ENCODE measurements at regions not wholly inside any gene's neighbourhood (a gene's known extent, or its start where the extent isn't known, plus 50 kb on each side); places are given as distances from the start of the nearest gene placed in this dataset.

- BruUV-seq (replicated peaks), result no TSS peak
- DNase-seq (no peak), ATAC-seq (ENCODE audit: low read depth) (no peak)
- no CpG with 5 or more reads among the region's 3 CpGs for WGBS, 2 experiments (ENCODE audit: extremely low coverage in 2 of 2, insufficient read length in 1 of 2)
- H4K5ac ChIP-seq (ENCODE audit: low read depth, low read length), result no peak overlapping the region
- no peak overlapping the region for H3K9ac ChIP-seq (ENCODE audit: low read depth, low read length)
- no peaks in the 10 kb centered on the region for H3K4me1 ChIP-seq (ENCODE audit: control insufficient read depth, insufficient read depth, low read length)
- no peak overlapping the region for H4K91ac ChIP-seq (ENCODE audit: insufficient read depth, low read depth, low read length)
- no peak overlapping the region; the same call in 1 of the 2 replicates for H2BK120ac ChIP-seq (ENCODE audit: low read depth, low read length)
- H3K27ac ChIP-seq (ENCODE audit: insufficient read depth, low read length), result no peak overlapping the region
- H3K4me2 ChIP-seq (ENCODE audit: low read depth, low read length), result no peak overlapping the region
- TF ChIP-seq CEBPB (IDR thresholded peaks at IDR 0.05; ENCODE audit: low read depth, low read length) (no peak), BHLHE40 (IDR thresholded peaks at IDR 0.05; ENCODE audit: low read depth, low read length) (no peak), SMC3 (IDR thresholded peaks at IDR 0.05; ENCODE audit: low read depth, low read length) (no peak), FOS (IDR thresholded peaks at IDR 0.05; ENCODE audit: low read depth, low read length) (no peak), CHD1 (IDR thresholded peaks at IDR 0.05; ENCODE audit: low read depth, low read length) (no peak), MAFK (IDR thresholded peaks at IDR 0.05; ENCODE audit: low read depth, low read length) (no peak)
- H2BK20ac ChIP-seq (ENCODE audit: low read depth, low read length), result no peak overlapping the region
- no peak overlapping the region for H2AK5ac ChIP-seq (ENCODE audit: low read depth, low read length)
- no peaks in the 10 kb centered on the region for H3K27me3 ChIP-seq (ENCODE audit: control insufficient read depth, insufficient read depth, low read length)
- H3K23ac ChIP-seq (ENCODE audit: low read depth, low read length), result no peak overlapping the region
- POLR2A ChIA-PET (ENCODE audit: unreplicated experiment), result no interaction called here
- H4K20me1 ChIP-seq (ENCODE audit: insufficient read depth, low read length), result no peaks in the 10 kb centered on the region
- no peak overlapping the region for H2AFZ ChIP-seq (replicated peaks; ENCODE audit: low read length, poor library complexity)
- no peaks in the 10 kb centered on the region for H3K9me1 ChIP-seq (ENCODE audit: insufficient read depth, low read length)
- no peak overlapping the region for H3K4me3 ChIP-seq (ENCODE audit: insufficient read depth, low read depth, low read length)
- no peak overlapping the region for H2BK15ac ChIP-seq (ENCODE audit: low read depth, low read length)
- H3K79me1 ChIP-seq (ENCODE audit: low read depth in 1 of 2, low read length in 2 of 2), result no peaks in the 10 kb centered on the region
- intact Hi-C loops (cut with micrococcal nuclease), result no loop called here
- H3K9me3 ChIP-seq (ENCODE audit: control insufficient read depth, insufficient read depth, low read length), result peaks cover 3% of the 10 kb centered on the region
- no peak overlapping the region for H4K8ac ChIP-seq (ENCODE audit: low read depth in 2 of 2, low read length in 2 of 2)
- no peak overlapping the region for H3K56ac ChIP-seq (ENCODE audit: extremely low read depth, insufficient read depth, low read length)
- H3K36me3 ChIP-seq (ENCODE audit: control insufficient read depth, insufficient read depth, low read length), result no peaks in the 10 kb centered on the region
- no peak overlapping the region for H2AK9ac ChIP-seq (replicated peaks; ENCODE audit: low read depth, low read length, poor library complexity)
- H3K4ac ChIP-seq (ENCODE audit: low read depth, low read length), result no peak overlapping the region
- dilution Hi-C loops (cut with HindIII; ENCODE audit: low sequenced_read_pairs, unreplicated experiment), result no loop called here
- H2BK5ac ChIP-seq (ENCODE audit: low read depth, low read length, poor library complexity, severe bottlenecking), result no peak overlapping the region
- CTCF ChIA-PET, result no interaction called here
- no peak overlapping the region for H3K18ac ChIP-seq (ENCODE audit: low read depth, low read length)
- H3K14ac ChIP-seq (replicated peaks; ENCODE audit: low read depth, low read length), result no peak overlapping the region
- in situ Hi-C loops (cut with MboI; ENCODE audit: low sequenced_read_pairs), result no loop called here
Observed at GRCh38 chr5:9894571-9895301, 264.6 kb upstream of the TAS2R1 start.

Data from IMR-90 (cell line).